ENCODE measurements at regions not wholly inside any gene's neighbourhood (a gene's known extent, or its start where the extent isn't known, plus 50 kb on each side); places are given as distances from the start of the nearest gene placed in this dataset.

DNA sequence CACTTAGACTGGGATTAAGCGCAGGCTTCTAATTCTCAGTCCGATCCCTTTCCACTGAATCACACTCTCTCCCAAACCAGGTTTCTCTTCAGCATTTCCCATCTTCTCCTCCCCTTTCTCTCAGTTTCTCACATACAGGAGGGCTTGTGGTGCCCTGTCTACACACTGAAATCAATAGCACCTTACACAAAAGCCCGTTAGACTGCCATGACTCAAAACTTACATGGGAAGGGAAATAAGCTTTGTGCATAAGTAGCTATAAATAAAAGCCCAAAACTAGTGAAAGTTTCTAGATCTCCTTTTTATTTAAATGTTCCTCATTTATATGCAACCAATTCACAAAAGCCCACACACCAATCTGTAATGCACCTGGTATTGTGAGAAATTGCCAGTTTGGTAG, 318.4 kb downstream of the TXNL1 start:
- CTCF ChIA-PET: no interaction called here
- 67% methylated on average over 3 of the region's 3 CpGs for WGBS (ENCODE audit: missing lambda C conversion rate)
- H3K4me3 ChIP-seq: no peak overlapping the region

DNA sequence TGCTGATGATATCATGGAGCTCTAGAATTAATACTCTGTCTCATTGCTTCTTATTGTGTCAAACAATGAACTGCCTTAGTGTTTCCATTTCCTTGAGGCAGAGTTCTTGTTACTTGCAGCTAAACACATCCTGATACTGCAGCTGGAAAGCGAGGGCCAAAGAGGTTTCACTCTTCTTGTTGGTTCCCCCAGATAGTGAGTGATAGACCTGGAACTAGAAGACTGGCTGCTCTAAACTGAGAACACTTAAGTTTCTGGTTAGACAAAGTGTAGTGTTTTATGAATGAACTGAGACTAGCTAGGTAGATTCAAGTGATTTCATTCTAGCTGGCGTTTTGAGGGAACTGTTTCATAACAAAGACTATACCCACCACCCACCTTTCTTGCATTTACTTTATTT, 321.7 kb downstream of the TXNL1 start:
- WGBS (ENCODE audit: missing lambda C conversion rate): 16% methylated on average over 2 of the region's 2 CpGs
- DNase-seq (ENCODE audit: low read depth in 1 of 2, low spot score in 1 of 2) (no peak), ATAC-seq (no peak), FAIRE-seq (no peak)
- TF ChIP-seq POLR2A (IDR thresholded peaks at IDR 0.05; ENCODE audit: low read length): no peak
- TF ChIP-seq, protein P1, sequence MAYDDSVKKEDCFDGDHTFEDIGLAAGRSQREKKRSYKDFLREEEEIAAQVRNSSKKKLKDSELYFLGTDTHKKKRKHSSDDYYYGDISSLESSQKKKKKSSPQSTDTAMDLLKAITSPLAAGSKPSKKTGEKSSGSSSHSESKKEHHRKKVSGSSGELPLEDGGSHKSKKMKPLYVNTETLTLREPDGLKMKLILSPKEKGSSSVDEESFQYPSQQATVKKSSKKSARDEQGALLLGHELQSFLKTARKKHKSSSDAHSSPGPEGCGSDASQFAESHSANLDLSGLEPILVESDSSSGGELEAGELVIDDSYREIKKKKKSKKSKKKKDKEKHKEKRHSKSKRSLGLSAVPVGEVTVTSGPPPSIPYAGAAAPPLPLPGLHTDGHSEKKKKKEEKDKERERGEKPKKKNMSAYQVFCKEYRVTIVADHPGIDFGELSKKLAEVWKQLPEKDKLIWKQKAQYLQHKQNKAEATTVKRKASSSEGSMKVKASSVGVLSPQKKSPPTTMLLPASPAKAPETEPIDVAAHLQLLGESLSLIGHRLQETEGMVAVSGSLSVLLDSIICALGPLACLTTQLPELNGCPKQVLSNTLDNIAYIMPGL (CRISPR knock-in tag; IDR thresholded peaks at IDR 0.05; ENCODE audit: borderline replicate concordance): no peak
- no peak for TF ChIP-seq SMC3 (IDR thresholded peaks at IDR 0.05)
- TF ChIP-seq FOSL2 (IDR thresholded peaks at IDR 0.05): no peak
- TF ChIP-seq FOSL2 (CRISPR knock-in tag; IDR thresholded peaks at IDR 0.05): no peak
- TF ChIP-seq, protein P2, sequence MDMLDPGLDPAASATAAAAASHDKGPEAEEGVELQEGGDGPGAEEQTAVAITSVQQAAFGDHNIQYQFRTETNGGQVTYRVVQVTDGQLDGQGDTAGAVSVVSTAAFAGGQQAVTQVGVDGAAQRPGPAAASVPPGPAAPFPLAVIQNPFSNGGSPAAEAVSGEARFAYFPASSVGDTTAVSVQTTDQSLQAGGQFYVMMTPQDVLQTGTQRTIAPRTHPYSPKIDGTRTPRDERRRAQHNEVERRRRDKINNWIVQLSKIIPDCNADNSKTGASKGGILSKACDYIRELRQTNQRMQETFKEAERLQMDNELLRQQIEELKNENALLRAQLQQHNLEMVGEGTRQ (IDR thresholded peaks at IDR 0.05): no peak
- no peak for TF ChIP-seq GATA3 (IDR thresholded peaks at IDR 0.05; ENCODE audit: borderline replicate concordance)
- no peak for TF ChIP-seq FOXS1 (CRISPR knock-in tag; IDR thresholded peaks at IDR 0.05)
- no peak for TF ChIP-seq EHMT2 (IDR thresholded peaks at IDR 0.05; ENCODE audit: low read depth)
- no peaks in the 10 kb centered on the region for H3K4me1 ChIP-seq
- H3K4me3 ChIP-seq: no peak overlapping the region
- no peaks in the 10 kb centered on the region for H3K9me3 ChIP-seq
- H3K27ac ChIP-seq: no peak overlapping the region
- H3K4me2 ChIP-seq: no peak overlapping the region
- ChIA-PET CTCF (interaction anchor here (1.2 kb wide), 1 partner anchor 18 kb away, joined by 3 read pairs; no protein-coding TSS in a partner anchor), POLR2A (no interaction called here)

More for the DNA sequence above, 318.4 kb downstream of the TXNL1 start:
- Histone ChIP-seq H3K27ac (no peak overlapping the region), H3K4me1 (no peaks in the 10 kb centered on the region), H3K9me3 (no peaks in the 10 kb centered on the region), H3K4me2 (no peak overlapping the region)
- no peak for ATAC-seq
- POLR2A ChIA-PET: no interaction called here
- FAIRE-seq: no peak
- DNase-seq (ENCODE audit: low read depth in 1 of 2, low spot score in 1 of 2): no peak
- no peak for TF ChIP-seq ZNF302 (CRISPR knock-in tag; IDR thresholded peaks at IDR 0.05)
- no peak for TF ChIP-seq HOXB13 (CRISPR knock-in tag; IDR thresholded peaks at IDR 0.05; ENCODE audit: low read depth)
- TF ChIP-seq, protein P3, sequence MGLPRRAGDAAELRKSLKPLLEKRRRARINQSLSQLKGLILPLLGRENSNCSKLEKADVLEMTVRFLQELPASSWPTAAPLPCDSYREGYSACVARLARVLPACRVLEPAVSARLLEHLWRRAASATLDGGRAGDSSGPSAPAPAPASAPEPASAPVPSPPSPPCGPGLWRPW (IDR thresholded peaks at IDR 0.05): no peak
- no peak for TF ChIP-seq HEYL (CRISPR knock-in tag; IDR thresholded peaks at IDR 0.05)
- TF ChIP-seq ZFP36 (IDR thresholded peaks at IDR 0.05; ENCODE audit: borderline replicate concordance, partially characterized antibody): no peak
- TF ChIP-seq RAD21 (conservative IDR thresholded peaks at IDR 0.05 in 1 of 2, IDR thresholded peaks at IDR 0.05 in 1 of 2): no peak
- TF ChIP-seq POLR2AphosphoS2 (conservative IDR thresholded peaks at IDR 0.05; ENCODE audit: low read length): no peak
- no peak for TF ChIP-seq CHD2 (IDR thresholded peaks at IDR 0.05; ENCODE audit: low read length, partially characterized antibody)
- no peak for TF ChIP-seq TP53 (CRISPR knock-in tag; IDR thresholded peaks at IDR 0.05)
- TF ChIP-seq SMC3 (IDR thresholded peaks at IDR 0.05): no peak

DNA sequence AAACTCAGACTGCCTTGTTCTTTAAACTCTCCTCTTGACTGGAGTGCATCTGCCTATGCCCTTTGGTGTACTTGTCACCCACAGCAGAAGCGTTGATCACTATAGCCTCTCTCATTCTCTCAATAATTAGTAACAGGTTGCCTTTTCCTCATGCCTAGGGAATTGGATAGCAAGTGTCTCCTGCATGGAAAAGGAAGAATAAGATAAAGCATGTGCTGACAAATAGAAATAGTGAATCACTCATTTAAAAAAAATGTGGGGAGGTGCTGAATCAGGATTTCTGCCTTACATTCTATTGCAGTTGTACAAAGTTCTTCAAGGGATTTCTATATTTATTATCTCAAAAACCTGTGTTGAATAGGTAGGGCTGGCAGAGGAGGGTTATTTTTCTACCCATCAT, 323.0 kb downstream of the TXNL1 start:
- CTCF ChIA-PET: no interaction called here
- Histone ChIP-seq H3K27ac (no peak overlapping the region), H3K4me1 (no peaks in the 10 kb centered on the region), H3K4me2 (no peak overlapping the region), H3K9me3 (no peaks in the 10 kb centered on the region), H3K4me3 (no peak overlapping the region)
- FAIRE-seq (no peak), ATAC-seq (no peak), DNase-seq (ENCODE audit: low read depth in 1 of 2, low spot score in 1 of 2) (no peak)
- no peak for TF ChIP-seq MAZ (IDR thresholded peaks at IDR 0.05; ENCODE audit: borderline replicate concordance, low read depth, low read length)
- TF ChIP-seq FOSB (CRISPR knock-in tag; IDR thresholded peaks at IDR 0.05): no peak
- no peak for TF ChIP-seq CHD4 (IDR thresholded peaks at IDR 0.05; ENCODE audit: borderline replicate concordance)
- no peak for TF ChIP-seq KDM1A (IDR thresholded peaks at IDR 0.05; ENCODE audit: low read depth)
- 18% methylated on average over 1 of the region's 1 CpG for WGBS (ENCODE audit: missing lambda C conversion rate)
- POLR2A ChIA-PET: no interaction called here
